Urinary bladder (tissue), 3 donors: ENCODE measurements at regions not wholly inside any gene's neighbourhood (a gene's known extent, or its start where the extent isn't known, plus 50 kb on each side); places are given as distances from the start of the nearest gene placed in this dataset.

Experiments used
- DNase-seq: peaks from one replicate; pipeline ENCODE4 v3.0.0-alpha.2; 2015; ENCODE audit errors: extremely low spot score
- H3K27ac ChIP-seq: one replicate; pipeline ENCODE4 v1.5.1; 2013; ENCODE audit warnings: low read depth, mild to moderate bottlenecking, moderate library complexity
- H3K36me3 ChIP-seq: one replicate; pipeline ENCODE4 v1.6.1; 2013; ENCODE audit warnings: mild to moderate bottlenecking, moderate library complexity; ENCODE audit not compliant: insufficient read depth
- H3K4me1 ChIP-seq: one replicate; pipeline ENCODE4 v1.6.1; 2013; ENCODE audit warnings: mild to moderate bottlenecking, moderate library complexity; ENCODE audit not compliant: insufficient read depth
- H3K4me3 ChIP-seq: one replicate; pipeline ENCODE4 v1.5.1; 2013; ENCODE audit warnings: low read depth, low read length
- WGBS: extraction: QIAGEN DNeasy Blood & Tissue Kit; methylation state at CpG from one replicate; pipeline ENCODE4 v1.1.7; 2013; 5-methylcytosine and 5-hydroxymethylcytosine counted together
- donor health status: healthy with polysubstance abuse.
- donor health status: healthy.

- no peaks in the 10 kb centered on the region for H3K4me1 ChIP-seq
- H3K36me3 ChIP-seq: no peaks in the 10 kb centered on the region
- H3K27ac ChIP-seq: no peak overlapping the region
- H3K4me3 ChIP-seq: no peak overlapping the region
- 81% methylated on average over 1 of the region's 1 CpG for WGBS
- DNase-seq: no peak
Measured at GRCh38 chr13:60944863-60945262, 470.8 kb downstream of the PCDH20 start.

- Histone ChIP-seq H3K4me1 (no peaks in the 10 kb centered on the region), H3K36me3 (no peaks in the 10 kb centered on the region), H3K27ac (no peak overlapping the region), H3K4me3 (no peak overlapping the region)
- no peak for DNase-seq
- 90% methylated on average over 1 of the region's 1 CpG for WGBS
Measured at GRCh38 chr13:60944016-60944415, 471.6 kb downstream of the PCDH20 start.

GRCh38 chr13:60936281-60936680 is 479.4 kb downstream of the PCDH20 start:
- WGBS: 76% methylated on average over 3 of the region's 3 CpGs
- H3K4me1 ChIP-seq: no peaks in the 10 kb centered on the region
- H3K4me3 ChIP-seq: no peak overlapping the region
- no peak overlapping the region for H3K27ac ChIP-seq
- no peaks in the 10 kb centered on the region for H3K36me3 ChIP-seq
- no peak for DNase-seq

- WGBS: 62% methylated on average over 2 of the region's 2 CpGs
Measured at GRCh38 chr13:60933638-60934037, 482.0 kb downstream of the PCDH20 start.

GRCh38 chr13:60931858-60932546 is 483.6 kb downstream of the PCDH20 start:
- no peak overlapping the region for H3K27ac ChIP-seq
- H3K4me1 ChIP-seq: no peaks in the 10 kb centered on the region
- 78% methylated on average over 4 of the region's 4 CpGs for WGBS
- H3K4me3 ChIP-seq: no peak overlapping the region
- DNase-seq: no peak
- no peaks in the 10 kb centered on the region for H3K36me3 ChIP-seq

More at GRCh38 chr13:60933638-60934037, 482.0 kb downstream of the PCDH20 start:
- DNase-seq: no peak
- no peaks in the 10 kb centered on the region for H3K36me3 ChIP-seq
- no peak overlapping the region for H3K4me3 ChIP-seq
- no peaks in the 10 kb centered on the region for H3K4me1 ChIP-seq
- H3K27ac ChIP-seq: no peak overlapping the region

GRCh38 chr13:60925686-60926085 is 490.0 kb downstream of the PCDH20 start:
- H3K4me1 ChIP-seq: no peaks in the 10 kb centered on the region
- 63% methylated on average over 3 of the region's 3 CpGs for WGBS
- no peaks in the 10 kb centered on the region for H3K36me3 ChIP-seq
- H3K4me3 ChIP-seq: no peak overlapping the region
- no peak for DNase-seq
- no peak overlapping the region for H3K27ac ChIP-seq

GRCh38 chr13:60924856-60925255 is 490.8 kb downstream of the PCDH20 start:
- 63% methylated on average over 2 of the region's 2 CpGs for WGBS
- no peaks in the 10 kb centered on the region for H3K36me3 ChIP-seq
- H3K4me1 ChIP-seq: no peaks in the 10 kb centered on the region
- H3K4me3 ChIP-seq: no peak overlapping the region
- no peak overlapping the region for H3K27ac ChIP-seq
- no peak for DNase-seq

GRCh38 chr13:60922576-60923231 is 492.9 kb downstream of the PCDH20 start:
- Histone ChIP-seq H3K4me3 (no peak overlapping the region), H3K4me1 (no peaks in the 10 kb centered on the region), H3K36me3 (no peaks in the 10 kb centered on the region), H3K27ac (no peak overlapping the region)
- no peak for DNase-seq
- 26% methylated on average over 6 of the region's 6 CpGs for WGBS

- 49% methylated on average over 1 of the region's 1 CpG for WGBS
- Histone ChIP-seq H3K36me3 (no peaks in the 10 kb centered on the region), H3K4me3 (no peak overlapping the region), H3K4me1 (no peaks in the 10 kb centered on the region), H3K27ac (no peak overlapping the region)
- DNase-seq: no peak
Measured at GRCh38 chr13:60893801-60894200, 496.8 kb downstream of the TDRD3 start.

- H3K4me1 ChIP-seq: no peaks in the 10 kb centered on the region
- H3K27ac ChIP-seq: no peak overlapping the region
- no peaks in the 10 kb centered on the region for H3K36me3 ChIP-seq
- no peak overlapping the region for H3K4me3 ChIP-seq
- 83% methylated on average over 2 of the region's 2 CpGs for WGBS
- no peak for DNase-seq
Measured at GRCh38 chr13:60887711-60888110, 490.7 kb downstream of the TDRD3 start.

- Histone ChIP-seq H3K4me1 (no peaks in the 10 kb centered on the region), H3K27ac (no peak overlapping the region), H3K36me3 (no peaks in the 10 kb centered on the region), H3K4me3 (no peak overlapping the region)
- 61% methylated on average over 1 of the region's 1 CpG for WGBS
- DNase-seq: no peak
Measured at GRCh38 chr13:60881507-60881906, 484.5 kb downstream of the TDRD3 start.

GRCh38 chr13:60873116-60873515 is 476.1 kb downstream of the TDRD3 start:
- WGBS: 51% methylated on average over 2 of the region's 2 CpGs

GRCh38 chr13:60869941-60870613 is 473.1 kb downstream of the TDRD3 start:
- 83% methylated on average over 7 of the region's 7 CpGs for WGBS
- DNase-seq: no peak
- Histone ChIP-seq H3K36me3 (no peaks in the 10 kb centered on the region), H3K4me3 (no peak overlapping the region), H3K4me1 (no peaks in the 10 kb centered on the region), H3K27ac (no peak overlapping the region)

More at GRCh38 chr13:60873116-60873515, 476.1 kb downstream of the TDRD3 start:
- DNase-seq: no peak
- H3K4me1 ChIP-seq: no peaks in the 10 kb centered on the region
- no peak overlapping the region for H3K4me3 ChIP-seq
- H3K36me3 ChIP-seq: no peaks in the 10 kb centered on the region
- no peak overlapping the region for H3K27ac ChIP-seq

- H3K36me3 ChIP-seq: no peaks in the 10 kb centered on the region
- H3K4me3 ChIP-seq: no peak overlapping the region
- no peak overlapping the region for H3K27ac ChIP-seq
- no peaks in the 10 kb centered on the region for H3K4me1 ChIP-seq
- WGBS: 86% methylated on average over 3 of the region's 3 CpGs
- no peak for DNase-seq
Measured at GRCh38 chr13:60869225-60869624, 472.2 kb downstream of the TDRD3 start.
